GM19467 (cell line): ENCODE measurements at regions not wholly inside any gene's neighbourhood (a gene's known extent, or its start where the extent isn't known, plus 50 kb on each side); places are given as distances from the start of the nearest gene placed in this dataset.
"Not testable (repeated sequence)": the region's sequence is repeated elsewhere in the genome, so short reads cannot be mapped to it uniquely, and the experiment has no call there.

Experiments used
- ATAC-seq: cut with Tn5 transposase; IDR thresholded peaks from one replicate; pipeline ENCODE4 v1.9.1; 2021; ENCODE audit warnings: mild to moderate bottlenecking, moderate library complexity; ENCODE audit not compliant: unreplicated experiment

DNA sequence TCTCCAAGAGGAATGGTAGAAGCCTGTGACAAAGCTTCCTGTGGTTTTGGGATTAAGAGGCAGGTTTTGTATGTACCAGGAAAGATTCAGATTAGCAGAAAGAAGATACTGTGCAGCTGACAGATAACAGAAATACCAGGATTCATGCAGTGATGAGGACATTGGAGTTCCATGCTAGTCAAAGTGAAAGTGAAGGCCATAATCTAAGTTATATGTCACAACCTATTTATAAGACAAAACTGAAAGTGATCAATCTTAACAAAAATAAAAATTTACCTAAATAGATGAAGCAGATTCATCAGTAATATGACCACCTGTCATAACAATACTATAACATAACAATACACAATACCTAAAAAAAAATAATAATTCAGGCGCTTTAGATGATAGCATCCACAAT lies 1305.2 kb upstream of the PCDH9 start:
- ATAC-seq, result peak; percentile 71

DNA sequence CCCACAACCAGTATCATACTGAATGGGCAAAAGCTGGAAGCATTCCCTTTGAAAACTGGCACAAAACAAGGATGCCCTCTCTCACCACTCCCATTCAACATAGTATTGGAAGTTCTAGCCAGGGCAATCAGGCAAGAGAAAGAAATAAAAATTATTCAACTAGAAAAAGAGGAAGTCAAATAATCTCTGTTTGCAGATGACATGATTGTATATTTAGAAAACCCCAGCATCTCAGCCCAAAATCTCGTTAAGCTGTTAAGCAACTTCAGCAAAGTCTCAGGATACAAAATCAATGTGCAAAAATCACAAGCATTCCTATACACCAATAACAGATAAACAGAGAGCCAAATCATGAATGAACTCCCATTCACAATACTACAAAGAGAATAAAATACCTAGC lies 1297.0 kb upstream of the PCDH9 start:
- not testable (repeated sequence) for ATAC-seq

DNA sequence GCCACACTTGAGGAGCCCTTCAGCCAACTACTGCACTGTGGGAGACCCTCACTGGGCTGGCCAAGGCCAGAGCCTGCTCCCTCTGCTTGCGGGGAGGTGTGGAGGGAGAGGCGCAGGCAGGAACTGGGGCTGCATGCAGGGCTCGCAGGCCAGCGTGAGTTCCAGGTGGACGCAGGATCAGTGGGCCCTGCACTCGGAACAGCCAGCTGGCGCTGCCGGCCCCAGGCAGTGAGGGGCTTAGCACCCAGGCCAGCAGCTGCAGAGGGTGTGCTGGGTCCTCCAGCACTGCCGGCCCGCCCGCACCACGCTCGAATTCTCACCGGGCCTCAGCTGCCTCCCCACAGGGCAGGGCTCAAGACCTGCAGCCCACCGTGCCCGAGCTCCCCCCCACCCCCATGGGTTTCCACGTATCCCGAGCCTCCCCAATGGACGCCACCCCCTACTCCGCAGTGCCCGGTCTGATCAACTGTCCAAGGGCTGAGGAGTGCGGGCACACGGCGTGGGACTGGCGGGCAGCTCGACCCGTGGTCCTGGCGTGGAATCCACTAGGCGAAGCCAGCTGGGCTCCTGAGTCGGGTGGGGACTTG lies 1293.8 kb upstream of the PCDH9 start:
- ATAC-seq, result no peak

DNA sequence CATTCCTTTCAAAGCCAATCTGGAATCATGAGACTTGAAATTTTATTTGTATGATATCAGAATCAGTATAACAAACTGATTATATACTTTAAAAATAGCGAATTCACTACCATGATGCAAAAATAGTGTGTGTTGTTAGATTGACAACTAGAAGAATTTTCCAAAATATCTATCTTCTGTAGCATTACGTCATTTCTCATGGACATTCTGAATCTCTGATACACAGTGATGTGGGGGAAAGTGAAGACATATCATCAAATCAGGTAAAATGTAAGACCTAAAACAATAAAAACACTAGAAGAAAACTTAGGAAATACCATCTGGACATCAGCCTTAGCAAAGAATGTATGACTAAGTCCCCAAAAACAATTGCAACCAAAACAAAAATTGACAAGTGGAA lies 1292.0 kb upstream of the PCDH9 start:
- ATAC-seq, result no peak

DNA sequence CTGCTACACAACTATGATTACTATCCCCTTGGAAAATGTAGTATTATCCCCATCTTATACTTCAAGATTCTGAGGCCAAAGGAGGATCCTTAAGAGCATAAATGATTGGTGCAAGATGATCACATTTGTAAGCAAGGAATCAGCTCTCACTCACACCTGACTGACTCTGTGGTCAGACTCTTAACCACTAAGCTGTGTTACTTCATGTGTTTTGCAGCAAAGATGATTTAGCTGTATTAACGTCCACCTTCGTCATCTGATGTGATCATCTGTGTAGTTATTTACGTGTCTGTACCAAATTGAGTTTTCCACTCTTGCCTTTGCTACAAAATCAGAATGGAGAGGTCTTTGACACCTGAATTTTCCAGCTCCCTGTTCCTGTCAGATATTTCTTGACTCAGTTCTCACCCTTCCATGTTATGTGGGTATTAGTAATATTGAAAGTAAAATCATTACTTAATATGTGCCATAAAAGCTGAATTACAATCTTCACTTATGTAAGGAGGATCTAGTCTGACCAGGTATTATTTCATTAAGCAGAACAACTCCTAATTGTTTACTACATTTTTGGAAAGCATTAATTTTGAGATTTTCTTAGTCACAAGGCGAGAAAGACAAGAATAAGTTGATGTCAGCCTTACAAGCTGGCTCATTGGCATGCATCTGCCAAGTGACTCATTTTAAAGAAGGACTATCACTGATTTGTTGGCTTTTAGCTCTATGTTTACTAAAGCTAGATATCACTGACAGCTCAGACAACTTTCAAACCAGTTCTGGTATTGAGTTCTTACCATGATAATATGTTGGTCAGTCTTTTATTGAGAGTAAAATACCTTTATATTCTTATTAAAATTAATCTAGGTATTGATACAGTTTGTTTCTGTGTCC lies 1279.8 kb upstream of the PCDH9 start:
- no peak for ATAC-seq

DNA sequence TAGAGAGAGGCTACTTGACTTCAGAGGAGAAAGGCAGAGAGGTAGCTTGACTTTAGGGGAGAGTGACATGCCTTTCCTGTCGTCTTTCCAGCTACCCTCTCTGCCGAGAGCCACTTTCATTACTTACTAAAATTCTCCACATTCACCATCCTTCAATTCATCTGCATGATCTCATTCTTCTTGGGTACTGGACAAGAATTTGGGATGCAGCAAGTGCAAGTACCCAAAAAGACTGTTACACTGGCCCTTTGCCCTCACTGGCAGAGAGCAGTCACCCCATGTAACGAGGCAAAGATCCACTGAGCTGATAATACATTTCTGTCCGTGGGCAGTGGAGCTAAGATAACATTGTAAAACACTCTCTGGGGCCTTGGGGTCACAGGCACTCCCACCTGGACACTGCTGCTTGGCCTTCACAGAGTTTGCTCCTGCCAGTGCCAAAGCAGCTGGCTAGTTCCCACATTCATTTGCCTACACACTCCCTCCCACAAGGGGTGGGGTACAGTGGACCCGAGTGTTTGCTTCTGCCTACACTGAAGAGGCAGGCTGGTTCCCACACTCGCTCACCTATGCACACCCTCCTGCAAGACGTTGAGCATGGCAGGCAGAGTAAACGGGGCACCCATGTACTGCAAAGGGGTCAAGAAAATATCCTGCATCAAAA lies 1276.9 kb upstream of the PCDH9 start:
- no peak for ATAC-seq

DNA sequence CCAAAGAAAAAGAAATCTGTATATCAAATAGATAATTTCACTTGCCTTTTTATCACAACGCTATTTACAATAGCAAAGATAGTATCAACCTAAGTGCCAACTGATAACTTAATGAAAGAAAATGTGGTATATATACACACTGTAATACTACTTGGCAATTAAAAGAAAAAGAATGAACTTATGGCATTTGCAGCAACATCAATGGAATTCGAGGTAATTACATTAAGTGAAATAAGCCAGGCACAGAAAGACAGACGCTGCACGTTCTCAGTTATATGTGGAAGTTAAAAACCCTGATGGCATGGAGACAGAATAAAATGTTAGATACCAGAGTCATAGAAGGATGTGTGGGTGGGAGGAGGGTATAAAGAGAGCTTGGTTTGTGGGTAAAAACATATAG lies 1260.5 kb upstream of the PCDH9 start:
- ATAC-seq, result no peak

DNA sequence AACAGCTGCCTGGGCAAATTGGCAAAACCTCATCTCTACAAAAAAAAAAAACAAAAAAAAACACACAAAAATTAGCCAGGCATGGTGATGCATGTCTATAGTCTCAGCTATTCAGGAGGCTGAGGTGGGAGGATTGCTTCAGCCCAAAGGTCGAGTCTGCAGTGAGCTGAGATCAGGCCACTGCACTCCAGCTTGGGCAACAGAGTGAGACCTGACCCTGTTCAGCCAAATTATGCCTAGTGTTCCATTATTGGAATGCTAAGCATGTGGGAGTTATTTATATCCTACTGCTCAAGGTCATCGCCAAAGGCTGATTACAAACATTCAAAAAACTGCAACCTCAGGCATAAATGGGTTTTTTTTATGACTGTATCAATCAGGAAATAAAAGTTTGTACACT lies 1251.0 kb upstream of the PCDH9 start:
- ATAC-seq, result no peak

DNA sequence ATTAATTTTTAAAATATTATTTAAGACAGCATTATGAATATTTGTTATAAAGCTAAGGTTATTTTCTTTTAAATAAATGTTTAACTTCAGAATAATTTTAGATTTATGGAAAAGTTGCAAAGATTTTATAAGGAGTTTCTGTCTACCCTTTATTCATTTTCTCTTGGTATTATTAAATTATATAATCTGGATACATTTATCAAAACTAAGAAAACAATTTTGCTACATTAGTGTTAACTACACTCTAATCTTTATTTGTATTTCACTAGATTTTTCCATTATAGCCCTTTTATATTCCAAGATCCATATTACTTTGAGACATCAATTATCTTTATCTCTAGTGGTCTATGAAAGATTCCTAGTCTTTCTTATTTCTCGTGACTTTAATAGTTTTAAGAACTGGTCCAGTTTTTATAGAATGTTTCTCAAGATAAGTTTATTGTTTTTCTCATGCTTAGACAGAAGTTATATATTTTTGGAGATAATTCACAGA lies 1243.7 kb upstream of the PCDH9 start:
- ATAC-seq, result no peak

DNA sequence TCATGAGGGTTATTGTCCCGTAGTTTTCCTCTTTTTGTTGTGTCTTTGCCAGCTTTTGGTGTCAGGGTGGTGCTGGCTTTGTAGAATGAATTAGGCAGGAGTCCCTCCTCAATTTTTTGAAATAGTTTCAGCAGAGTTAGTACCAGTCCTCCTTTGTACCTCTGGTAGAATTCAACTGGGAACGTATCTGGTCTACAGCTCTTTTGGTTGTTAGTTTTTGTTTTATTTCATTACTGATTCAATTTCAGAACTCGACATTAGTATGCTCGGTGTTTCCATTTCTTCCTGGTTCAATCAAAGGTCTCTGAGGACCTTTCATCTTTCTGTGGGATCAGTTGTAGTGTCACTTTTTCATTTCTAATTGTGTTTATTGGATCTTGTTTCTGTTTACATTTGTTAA lies 1237.0 kb upstream of the PCDH9 start:
- no peak for ATAC-seq

DNA sequence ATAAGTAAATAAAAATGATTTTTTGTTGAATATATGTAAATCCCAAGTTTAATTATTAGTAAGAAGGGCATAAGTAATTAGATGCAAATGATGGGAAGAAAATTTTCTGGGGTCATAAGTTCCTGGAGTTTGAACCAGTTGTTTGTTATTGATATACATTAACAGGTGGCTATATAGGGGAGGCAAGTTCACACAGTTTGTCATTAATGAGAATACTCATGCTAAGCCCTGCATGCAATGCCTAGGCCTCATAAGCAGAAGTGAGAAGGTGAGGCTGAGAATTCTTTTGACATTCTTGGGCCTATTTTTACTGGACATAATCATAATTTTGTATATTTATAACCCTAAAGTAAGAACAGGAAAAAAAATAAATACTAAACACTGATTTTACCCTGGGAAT lies 1210.7 kb upstream of the PCDH9 start:
- no peak for ATAC-seq

DNA sequence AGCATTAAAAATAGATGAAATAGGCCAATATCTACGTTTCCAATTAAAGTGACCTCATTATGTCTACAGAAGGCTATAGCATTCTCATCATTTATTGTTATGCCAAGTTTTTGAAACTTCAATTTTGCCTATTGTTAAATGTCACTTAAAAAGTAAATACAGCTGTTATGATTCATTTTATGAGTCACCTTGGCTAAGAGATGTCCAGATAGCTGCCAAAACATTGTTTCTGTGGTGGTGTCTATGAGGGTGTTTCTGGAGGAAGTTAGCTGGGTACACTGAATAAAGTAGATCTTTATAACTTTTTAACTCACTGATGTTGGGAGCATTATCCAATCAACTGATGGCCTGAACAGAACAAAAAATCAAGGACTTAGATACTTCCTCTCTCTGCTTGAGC lies 1209.7 kb upstream of the PCDH9 start:
- ATAC-seq, result no peak

DNA sequence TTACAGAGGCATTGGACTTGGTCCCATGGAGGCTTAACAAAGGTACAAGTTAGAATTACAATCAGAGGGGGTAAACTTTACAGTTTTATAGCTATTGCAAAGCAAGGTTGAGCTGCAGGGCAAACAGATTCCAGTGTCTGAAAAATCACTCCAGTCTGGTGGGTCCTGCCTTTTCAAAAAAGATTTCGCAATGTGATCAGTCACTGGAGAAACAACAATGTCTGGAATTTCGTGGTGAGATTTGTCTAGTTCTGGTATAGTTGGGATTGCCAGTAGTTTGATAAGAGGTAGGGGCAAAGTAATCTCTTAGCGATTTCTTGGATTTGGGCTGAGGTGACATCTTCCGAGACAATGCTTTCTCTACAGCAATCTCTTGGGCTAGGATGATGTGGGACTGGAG lies 1198.2 kb upstream of the PCDH9 start:
- no peak for ATAC-seq

DNA sequence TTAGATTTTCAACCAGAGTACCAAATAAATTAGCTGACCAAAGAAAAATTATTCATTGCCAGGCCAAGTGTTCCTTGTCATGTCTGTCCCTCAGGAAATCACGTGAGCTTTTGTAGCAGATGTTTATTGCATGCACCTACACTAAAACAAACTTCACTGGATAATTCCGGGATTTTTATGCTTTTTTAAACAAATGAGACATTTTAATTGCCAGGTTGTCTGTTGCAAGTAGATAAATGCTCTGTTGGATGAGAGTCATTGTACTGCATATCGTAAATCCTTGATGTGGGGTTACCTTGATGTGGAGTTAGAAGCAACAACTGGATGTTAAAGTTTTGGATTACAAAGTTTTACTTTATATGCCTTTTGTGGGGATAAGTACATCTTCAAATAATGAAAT lies 1187.7 kb upstream of the PCDH9 start:
- no peak for ATAC-seq

DNA sequence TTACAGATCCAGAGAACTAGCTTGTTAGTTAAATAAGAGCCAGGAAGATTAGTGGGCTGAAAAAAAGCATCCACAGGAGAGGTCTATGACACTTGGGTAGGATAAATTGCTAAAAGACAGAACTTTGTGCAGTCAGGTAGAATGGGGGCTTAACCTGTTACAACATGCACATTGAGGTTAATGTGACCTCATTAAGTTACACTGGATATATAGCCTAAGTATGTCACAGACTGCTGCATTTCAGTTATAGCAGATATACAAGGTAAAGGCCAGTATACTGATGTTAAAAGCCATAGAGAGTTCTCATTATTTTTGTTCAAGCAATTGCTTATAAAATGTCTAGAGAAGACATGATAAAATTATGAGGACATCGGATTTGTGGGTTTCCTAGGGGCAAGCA lies 1179.9 kb upstream of the PCDH9 start:
- no peak for ATAC-seq

DNA sequence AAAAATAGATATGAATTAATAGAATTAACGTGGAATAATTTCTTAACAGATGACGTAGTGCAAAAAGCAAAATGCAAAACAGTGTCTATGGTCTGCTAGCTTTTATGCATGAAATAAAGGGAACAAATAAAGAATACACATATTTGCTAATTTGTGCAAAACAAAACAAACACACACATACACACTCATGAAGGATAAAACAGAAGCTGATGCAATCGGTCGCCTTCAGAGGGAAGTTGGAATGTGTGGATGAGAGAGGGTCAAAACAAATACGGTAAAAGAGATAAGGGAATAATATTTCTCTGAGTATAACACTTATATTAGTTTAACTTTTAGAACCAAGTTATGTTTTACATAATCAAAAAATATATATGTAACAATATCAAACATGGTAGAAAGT lies 1160.9 kb upstream of the PCDH9 start:
- ATAC-seq, result no peak

DNA sequence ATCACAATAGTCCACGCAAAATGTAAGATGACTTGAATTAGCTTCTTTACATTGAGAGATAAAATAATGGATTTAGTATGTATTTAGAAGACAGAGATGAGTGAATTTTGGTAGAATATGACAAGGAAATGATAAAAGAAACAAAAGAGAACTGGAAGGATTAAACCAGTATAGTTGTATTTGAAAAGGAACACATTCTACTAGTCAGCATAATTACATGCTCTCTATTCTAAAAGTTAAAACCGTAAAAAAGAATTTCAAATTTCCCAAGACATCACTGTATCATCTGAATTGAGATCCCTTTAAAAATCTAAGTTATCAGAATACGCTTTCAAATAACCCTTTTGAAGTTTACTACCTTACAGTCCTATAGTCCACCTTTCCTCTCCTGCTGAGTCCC lies 1156.7 kb upstream of the PCDH9 start:
- no peak for ATAC-seq

DNA sequence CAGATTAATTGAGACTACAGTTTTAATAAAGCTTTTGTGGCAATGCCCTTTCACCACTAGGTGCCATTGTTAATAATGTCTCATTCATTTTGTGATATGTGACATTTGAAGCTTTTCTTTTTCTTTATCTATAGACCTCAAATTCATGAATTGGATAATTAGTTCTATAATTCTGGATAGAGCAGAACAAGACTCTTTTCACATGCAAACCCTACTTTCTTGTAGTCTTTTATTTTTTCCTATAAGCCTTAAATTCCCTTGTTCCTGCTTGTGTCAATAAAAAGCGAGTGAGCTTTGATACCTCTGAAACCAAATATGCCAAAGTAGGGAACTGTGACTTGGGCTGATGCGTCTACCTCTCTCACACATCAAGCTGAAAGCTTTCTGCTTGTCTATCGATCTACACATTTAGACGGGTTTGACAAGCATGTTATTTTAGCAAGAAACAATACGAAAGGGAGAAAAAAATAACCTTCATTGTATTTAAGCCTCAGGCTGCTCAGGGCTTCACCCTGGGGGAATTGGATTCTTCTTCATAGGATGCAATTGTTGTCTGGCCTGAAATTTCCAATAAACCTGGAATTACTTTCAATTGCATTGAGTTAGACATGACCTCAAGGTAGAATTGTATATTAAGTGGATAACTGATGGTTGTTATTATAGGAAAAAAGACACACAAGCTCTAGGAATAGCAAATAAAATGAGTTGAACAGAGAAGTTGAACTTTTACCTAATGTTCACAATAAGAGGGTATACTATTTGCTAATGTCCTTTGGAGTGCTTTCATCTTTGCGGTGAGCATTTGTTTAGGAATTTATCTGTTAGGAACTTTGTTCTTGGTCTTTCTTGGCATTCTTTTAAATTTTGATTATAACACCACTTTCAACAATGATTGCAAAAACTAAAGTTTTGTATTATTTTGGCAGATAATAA lies 1150.2 kb upstream of the PCDH9 start:
- no peak for ATAC-seq

DNA sequence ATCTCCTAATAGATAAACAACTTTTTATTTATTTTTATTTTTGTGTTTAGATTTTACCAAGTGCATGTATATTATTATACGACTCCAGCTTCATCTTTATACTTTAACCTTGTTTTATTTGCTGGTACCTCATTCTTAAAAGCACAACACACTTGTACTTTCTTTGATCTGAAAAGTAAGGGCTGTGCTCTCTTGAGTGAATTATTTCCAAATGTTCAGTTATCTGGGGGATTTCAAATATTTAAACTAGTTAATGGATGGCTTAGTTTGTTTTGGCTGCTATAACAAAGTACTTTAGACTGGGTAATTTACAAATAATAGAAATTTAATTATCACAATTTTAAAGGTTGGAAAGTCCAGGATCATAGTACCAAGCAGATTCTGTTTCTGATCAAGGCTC lies 1148.2 kb upstream of the PCDH9 start:
- no peak for ATAC-seq

DNA sequence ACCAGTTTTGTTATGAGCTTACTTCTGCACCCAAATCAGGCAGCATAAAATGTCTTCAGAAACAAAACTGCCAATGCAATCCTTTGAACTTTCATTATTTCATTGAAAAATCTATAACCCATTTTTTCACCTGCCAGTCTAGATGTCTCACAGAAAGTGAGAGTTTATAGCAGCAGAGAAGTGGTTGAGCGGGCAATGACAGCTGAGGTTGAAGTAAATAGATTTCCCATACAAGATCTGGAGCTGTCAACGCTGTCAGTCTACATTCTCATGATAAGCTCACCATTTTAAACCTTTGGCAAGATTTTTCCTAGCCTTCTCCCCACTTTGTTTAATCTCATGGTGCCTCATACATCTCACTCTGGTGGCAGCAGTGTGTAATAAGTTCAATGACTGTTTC lies 1144.9 kb upstream of the PCDH9 start:
- ATAC-seq, result no peak

DNA sequence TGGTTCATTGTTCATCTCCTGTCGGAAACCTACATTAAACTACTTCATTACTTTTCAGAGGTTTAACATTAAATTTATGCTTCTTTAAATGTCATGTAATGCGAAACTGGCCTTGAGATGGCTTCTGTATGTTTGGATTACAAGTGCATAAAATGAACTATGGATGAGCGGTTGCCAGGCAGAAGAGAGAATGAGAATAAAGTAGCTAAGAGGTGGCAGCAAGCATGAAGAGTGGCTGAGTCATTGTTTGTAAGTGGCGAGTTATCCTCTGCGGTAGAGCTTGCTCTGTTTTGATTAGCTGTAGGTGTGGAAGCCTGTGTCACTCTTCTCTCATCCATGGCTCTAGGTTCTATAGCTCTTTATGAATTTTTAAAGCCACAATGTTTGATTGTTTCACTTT lies 1139.6 kb upstream of the PCDH9 start:
- no peak for ATAC-seq
